Heart left ventricle (tissue), 13 donors: ENCODE measurements at regions not wholly inside any gene's neighbourhood (a gene's known extent, or its start where the extent isn't known, plus 50 kb on each side); places are given as distances from the start of the nearest gene placed in this dataset.
"Not testable (repeated sequence)": the region's sequence is repeated elsewhere in the genome, so short reads cannot be mapped to it uniquely, and the experiment has no call there.

ENCODE experiments used
- CTCF ChIP-seq, 12 donors: fragments of 200-600 bp; sonication (generic) in 4 of 12; IDR thresholded peaks; one replicate each; pipeline versions ENCODE4 v1.5.0 to v1.8.0; 2018 to 2022; ENCODE audit warnings: antibody characterized with exemption in 12 of 12, mild to moderate bottlenecking in 5 of 12
- POLR2A ChIP-seq, 2 donors: fragments of 450-650 bp; IDR thresholded peaks; one replicate each; pipeline ENCODE4 v1.6.1; 2017; ENCODE audit warnings: antibody characterized with exemption in 2 of 2, mild to moderate bottlenecking in 2 of 2, moderate library complexity in 2 of 2
- donor health status: ischemic (EF 13 %, LVEDD 7.1; RV severe dilation, severe dysfunction).
- donor health status: DM: no; HTN: yes; CAD: no.
- donor health status: DM: no; HTN: no; CAD: no.
- donor health status: ischemic (EF 25% LVEDD 6.9; RV normal size, moderate dysfunction).
- donor health status: ischemic (EF 25% LVEDD 5.7; RV mildly dilated, moderate dysfunction).
- donor health status: ischemic (EF 35%, LVEDD 5.7; RV mildly dilated, moderate dysfunction).
- donor health status: nonischemic (EF 11% LVEDD 7.7; RV severe dilation, severe dysfunction).
- donor health status: DM: yes; HTN: yes; CAD: no.
- donor health status: PGD.
- donor health status: ischemic (EF 29% LVEDD 5.4; RV normal size, mild dysfunction).
- donor health status: nonischemic (EF 23%, LVEDD 6.1; RV moderate dilation, normal function).

GRCh38 chr7:65105650-65106203 is 99.2 kb upstream of the ERV3-1 start:
- TF ChIP-seq POLR2A, CTCF (IDR thresholded peaks at IDR 0.05): not testable (repeated sequence)
